GM19455 (cell line): ENCODE measurements at regions not wholly inside any gene's neighbourhood (a gene's known extent, or its start where the extent isn't known, plus 50 kb on each side); places are given as distances from the start of the nearest gene placed in this dataset.
"Not testable (repeated sequence)": the region's sequence is repeated elsewhere in the genome, so short reads cannot be mapped to it uniquely, and the experiment has no call there.

ENCODE experiments used
- ATAC-seq: cut with Tn5 transposase; IDR thresholded peaks from one replicate; pipeline ENCODE4 v1.9.1; 2021; ENCODE audit not compliant: unreplicated experiment

GRCh38 chr5:33205079-33205478 is 235.7 kb upstream of the TARS1 start:
- no peak for ATAC-seq

GRCh38 chr5:33205727-33206410 is 234.9 kb upstream of the TARS1 start:
- ATAC-seq: no peak

- ATAC-seq: no peak
Measured at GRCh38 chr5:33206962-33207506, 233.7 kb upstream of the TARS1 start.

GRCh38 chr5:33209252-33209651 is 231.5 kb upstream of the TARS1 start:
- ATAC-seq: no peak

GRCh38 chr5:33210221-33210620 is 230.5 kb upstream of the TARS1 start:
- not testable (repeated sequence) for ATAC-seq

GRCh38 chr5:33210978-33211377 is 229.8 kb upstream of the TARS1 start:
- no peak for ATAC-seq

- ATAC-seq: no peak
Measured at GRCh38 chr5:33212439-33212838, 228.3 kb upstream of the TARS1 start.

GRCh38 chr5:33212900-33213299 is 227.9 kb upstream of the TARS1 start:
- no peak for ATAC-seq

- no peak for ATAC-seq
Measured at GRCh38 chr5:33223563-33224284, 217.0 kb upstream of the TARS1 start.

GRCh38 chr5:33224285-33224961 is 216.3 kb upstream of the TARS1 start:
- ATAC-seq: no peak

GRCh38 chr5:33227247-33227646 is 213.5 kb upstream of the TARS1 start:
- ATAC-seq: no peak

- ATAC-seq: no peak
Measured at GRCh38 chr5:33227746-33228145, 213.0 kb upstream of the TARS1 start.

GRCh38 chr5:33228149-33228548 is 212.6 kb upstream of the TARS1 start:
- no peak for ATAC-seq

- ATAC-seq: no peak
Measured at GRCh38 chr5:33229216-33229615, 211.5 kb upstream of the TARS1 start.

- no peak for ATAC-seq
Measured at GRCh38 chr5:33230467-33231078, 210.2 kb upstream of the TARS1 start.

GRCh38 chr5:33231214-33231710 is 209.5 kb upstream of the TARS1 start:
- ATAC-seq: no peak

- ATAC-seq: no peak
Measured at GRCh38 chr5:33231935-33232334, 208.8 kb upstream of the TARS1 start.

- ATAC-seq: no peak
Measured at GRCh38 chr5:33232731-33233505, 207.8 kb upstream of the TARS1 start.

- ATAC-seq: no peak
Measured at GRCh38 chr5:33235304-33235703, 205.5 kb upstream of the TARS1 start.

GRCh38 chr5:33235824-33236223 is 204.9 kb upstream of the TARS1 start:
- ATAC-seq: no peak
